ENCODE measurements at regions not wholly inside any gene's neighbourhood (a gene's known extent, or its start where the extent isn't known, plus 50 kb on each side); places are given as distances from the start of the nearest gene placed in this dataset.

DNA sequence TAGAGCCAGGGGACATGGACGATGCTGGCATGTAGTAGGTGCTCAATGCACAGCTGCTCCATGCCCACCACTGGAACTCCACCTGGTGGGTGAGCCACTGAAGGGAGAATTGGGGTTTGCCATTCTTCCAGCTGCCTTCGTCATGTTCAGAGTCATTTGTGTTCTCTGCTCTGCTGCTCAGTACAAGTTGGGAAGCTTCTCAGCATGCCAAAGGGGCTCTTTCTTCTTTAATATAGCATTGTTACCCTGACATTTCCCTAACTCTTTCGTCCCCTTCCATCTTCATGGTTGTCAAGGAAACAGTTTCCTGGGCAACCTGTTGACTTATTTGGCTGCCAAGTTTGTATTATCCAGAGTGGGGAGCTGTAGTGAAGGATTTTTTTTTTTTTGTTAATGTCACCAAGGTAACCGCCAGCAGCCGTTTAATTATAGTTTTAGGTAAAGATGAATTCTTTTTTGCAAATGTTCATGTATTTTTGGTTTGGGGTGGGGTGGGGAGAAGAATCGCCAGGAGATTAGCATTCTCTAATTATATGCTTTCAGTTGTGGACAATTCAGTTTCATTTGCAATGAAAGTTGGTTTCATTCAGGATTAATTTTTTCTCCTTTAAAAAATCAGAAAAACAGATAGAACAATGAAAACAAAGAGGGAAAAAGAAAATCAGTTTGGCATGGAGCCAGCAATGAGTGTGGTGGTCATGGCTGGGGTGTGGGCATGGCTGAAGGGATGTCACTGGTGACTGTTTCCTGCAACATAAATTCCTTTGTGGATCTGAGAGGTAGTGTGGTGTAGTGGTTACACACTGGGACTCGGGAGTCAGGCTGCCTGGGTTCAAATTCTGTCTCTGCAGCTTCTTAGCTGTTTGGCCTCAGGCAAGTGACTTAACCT is 73.0 kb upstream of the KCNG1 start:
- TF ChIP-seq, protein P1, sequence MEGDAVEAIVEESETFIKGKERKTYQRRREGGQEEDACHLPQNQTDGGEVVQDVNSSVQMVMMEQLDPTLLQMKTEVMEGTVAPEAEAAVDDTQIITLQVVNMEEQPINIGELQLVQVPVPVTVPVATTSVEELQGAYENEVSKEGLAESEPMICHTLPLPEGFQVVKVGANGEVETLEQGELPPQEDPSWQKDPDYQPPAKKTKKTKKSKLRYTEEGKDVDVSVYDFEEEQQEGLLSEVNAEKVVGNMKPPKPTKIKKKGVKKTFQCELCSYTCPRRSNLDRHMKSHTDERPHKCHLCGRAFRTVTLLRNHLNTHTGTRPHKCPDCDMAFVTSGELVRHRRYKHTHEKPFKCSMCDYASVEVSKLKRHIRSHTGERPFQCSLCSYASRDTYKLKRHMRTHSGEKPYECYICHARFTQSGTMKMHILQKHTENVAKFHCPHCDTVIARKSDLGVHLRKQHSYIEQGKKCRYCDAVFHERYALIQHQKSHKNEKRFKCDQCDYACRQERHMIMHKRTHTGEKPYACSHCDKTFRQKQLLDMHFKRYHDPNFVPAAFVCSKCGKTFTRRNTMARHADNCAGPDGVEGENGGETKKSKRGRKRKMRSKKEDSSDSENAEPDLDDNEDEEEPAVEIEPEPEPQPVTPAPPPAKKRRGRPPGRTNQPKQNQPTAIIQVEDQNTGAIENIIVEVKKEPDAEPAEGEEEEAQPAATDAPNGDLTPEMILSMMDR (IDR thresholded peaks at IDR 0.05; ENCODE audit: low read length) = no peak
- TF ChIP-seq EZH2phosphoT487 (IDR thresholded peaks at IDR 0.05; ENCODE audit: low read length) = no peak
